NCI-H1105 (cell line): ENCODE measurements at regions not wholly inside any gene's neighbourhood (a gene's known extent, or its start where the extent isn't known, plus 50 kb on each side); places are given as distances from the start of the nearest gene placed in this dataset.

Source experiments
- DNase-seq: peaks from one replicate; lab custom pipeline; 2025; lab: John Stamatoyannopoulos, UW

- no peak for DNase-seq
Observed at GRCh38 chr3:165346503-165346902, 150.3 kb upstream of the SLITRK3 start.

- no peak for DNase-seq
Observed at GRCh38 chr3:165343185-165343584, 147.0 kb upstream of the SLITRK3 start.

GRCh38 chr3:165339753-165340152, 143.6 kb upstream of the SLITRK3 start:
- peak; percentile 33 for DNase-seq

- DNase-seq, result no peak
Observed at GRCh38 chr3:165336786-165337185, 140.6 kb upstream of the SLITRK3 start.
